GM13976 (cell line): ENCODE measurements at regions not wholly inside any gene's neighbourhood (a gene's known extent, or its start where the extent isn't known, plus 50 kb on each side); places are given as distances from the start of the nearest gene placed in this dataset.

Source experiments
- DNase-seq: peaks from one replicate; pipeline ENCODE4 v3.0.0; 2012; ENCODE audit warnings: low spot score
- in situ Hi-C: fragments of 300-500 bp; cut with MboI; formaldehyde crosslinking; loops from one replicate; pipeline ENCODE4 v1.12.0; 2022; ENCODE audit warnings: low sequenced_read_pairs, mixed read lengths, inconsistent platforms; ENCODE audit not compliant: unreplicated experiment
- TF ChIP-seq, protein P1 (sequence below): IDR thresholded peaks from 2 replicates; pipeline ENCODE4 v1.5.1; 2012; ENCODE audit warnings: borderline replicate concordance, mild to moderate bottlenecking; ENCODE audit not compliant: insufficient read depth; ENCODE audit errors: extremely low read depth, missing control alignments, control extremely low read depth

DNA sequence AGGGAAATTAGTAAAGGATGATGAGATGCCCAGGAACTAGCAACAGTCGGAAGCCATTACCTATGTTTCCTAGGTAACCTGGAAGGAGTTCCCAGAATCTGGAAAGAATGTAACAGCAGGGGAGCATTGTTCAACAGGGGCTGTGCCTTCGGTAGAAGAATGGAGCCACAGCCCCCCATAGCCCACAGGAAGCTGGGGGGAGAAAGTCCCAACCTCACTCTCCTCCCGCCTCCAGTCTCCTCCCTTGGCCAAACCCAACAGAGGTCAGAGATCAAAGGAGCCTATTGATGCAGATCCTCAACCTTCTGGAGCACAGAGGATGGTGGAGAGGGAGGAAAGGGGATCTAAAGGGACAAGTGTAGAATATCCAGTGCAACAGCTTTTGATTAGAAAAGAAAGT is 131.5 kb upstream of the SLC44A3 start:
- in situ Hi-C loops: no loop called here
- no peak for DNase-seq
- TF ChIP-seq, protein P1, sequence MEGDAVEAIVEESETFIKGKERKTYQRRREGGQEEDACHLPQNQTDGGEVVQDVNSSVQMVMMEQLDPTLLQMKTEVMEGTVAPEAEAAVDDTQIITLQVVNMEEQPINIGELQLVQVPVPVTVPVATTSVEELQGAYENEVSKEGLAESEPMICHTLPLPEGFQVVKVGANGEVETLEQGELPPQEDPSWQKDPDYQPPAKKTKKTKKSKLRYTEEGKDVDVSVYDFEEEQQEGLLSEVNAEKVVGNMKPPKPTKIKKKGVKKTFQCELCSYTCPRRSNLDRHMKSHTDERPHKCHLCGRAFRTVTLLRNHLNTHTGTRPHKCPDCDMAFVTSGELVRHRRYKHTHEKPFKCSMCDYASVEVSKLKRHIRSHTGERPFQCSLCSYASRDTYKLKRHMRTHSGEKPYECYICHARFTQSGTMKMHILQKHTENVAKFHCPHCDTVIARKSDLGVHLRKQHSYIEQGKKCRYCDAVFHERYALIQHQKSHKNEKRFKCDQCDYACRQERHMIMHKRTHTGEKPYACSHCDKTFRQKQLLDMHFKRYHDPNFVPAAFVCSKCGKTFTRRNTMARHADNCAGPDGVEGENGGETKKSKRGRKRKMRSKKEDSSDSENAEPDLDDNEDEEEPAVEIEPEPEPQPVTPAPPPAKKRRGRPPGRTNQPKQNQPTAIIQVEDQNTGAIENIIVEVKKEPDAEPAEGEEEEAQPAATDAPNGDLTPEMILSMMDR: no peak

DNA sequence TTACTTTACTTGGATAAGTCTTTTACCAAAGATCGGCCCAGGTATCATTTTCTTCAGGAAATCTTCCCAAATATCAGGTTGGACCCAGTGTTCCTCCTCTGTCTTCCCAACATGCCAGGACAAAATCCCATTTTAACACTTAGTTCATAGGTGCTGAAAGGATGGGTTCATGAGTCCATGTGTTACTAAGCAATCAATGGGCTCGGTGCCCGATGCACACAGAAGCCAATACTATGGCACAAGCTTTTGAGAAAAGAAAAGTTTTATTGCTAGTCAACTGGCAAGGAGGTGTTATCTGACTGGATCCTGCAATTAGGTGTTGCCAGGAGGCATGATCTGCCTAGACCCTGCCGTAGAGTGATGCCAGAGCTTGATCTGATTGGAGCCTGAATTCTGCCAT is 133.3 kb upstream of the SLC44A3 start:
- TF ChIP-seq, protein P1: no peak
- in situ Hi-C loops: no loop called here
- no peak for DNase-seq

DNA sequence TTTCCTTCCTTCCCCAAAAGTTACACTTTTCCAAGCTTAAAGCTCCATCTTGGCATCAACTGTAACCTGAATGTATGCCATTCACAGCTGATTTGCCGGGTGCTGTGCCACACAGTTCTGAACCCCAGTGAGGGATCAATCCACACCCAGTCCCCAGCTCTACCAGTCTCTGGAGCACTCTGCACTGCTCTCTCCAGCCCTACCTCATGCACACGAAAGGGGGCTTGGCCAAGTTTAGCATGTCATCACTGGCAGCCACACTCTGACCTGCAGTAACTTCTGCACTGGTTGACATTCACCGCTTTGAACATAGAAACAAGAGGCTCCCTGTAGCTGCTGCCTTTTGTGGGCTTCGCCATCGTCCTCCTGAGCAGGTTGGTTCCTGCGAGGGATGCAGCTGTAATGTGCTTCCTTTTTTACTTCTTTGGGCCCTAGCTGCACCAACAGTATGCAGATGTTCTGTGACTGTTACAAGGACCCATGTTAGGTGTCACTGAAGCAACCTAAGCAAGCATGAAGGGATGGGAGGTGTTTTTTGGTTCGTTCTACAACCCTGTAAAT is 135.4 kb upstream of the SLC44A3 start:
- in situ Hi-C loops: no loop called here
- TF ChIP-seq, protein P1: no peak
- DNase-seq: no peak

GRCh38 chr1:94683886-94684285 is 136.3 kb upstream of the SLC44A3 start:
- TF ChIP-seq, protein P1: no peak
- no peak for DNase-seq
- in situ Hi-C loops: no loop called here

DNA sequence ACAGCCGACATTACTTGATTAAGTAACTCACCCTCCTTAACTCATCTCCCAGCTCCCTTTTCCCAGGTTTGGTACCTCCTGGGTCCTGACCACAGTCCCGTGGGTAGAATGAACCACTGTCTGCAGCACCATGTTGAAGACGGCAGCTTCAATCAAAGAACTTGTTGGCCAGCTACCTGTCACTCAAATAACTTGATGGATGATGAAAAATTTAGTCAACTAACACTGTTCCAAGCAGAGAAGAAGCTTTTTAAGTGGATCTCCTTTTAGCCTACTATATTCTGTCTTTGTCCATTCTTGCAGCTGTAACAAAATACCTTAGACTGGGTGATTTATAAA is 138.4 kb upstream of the F3 start:
- DNase-seq: no peak
- TF ChIP-seq, protein P1: no peak
- in situ Hi-C loops: no loop called here

DNA sequence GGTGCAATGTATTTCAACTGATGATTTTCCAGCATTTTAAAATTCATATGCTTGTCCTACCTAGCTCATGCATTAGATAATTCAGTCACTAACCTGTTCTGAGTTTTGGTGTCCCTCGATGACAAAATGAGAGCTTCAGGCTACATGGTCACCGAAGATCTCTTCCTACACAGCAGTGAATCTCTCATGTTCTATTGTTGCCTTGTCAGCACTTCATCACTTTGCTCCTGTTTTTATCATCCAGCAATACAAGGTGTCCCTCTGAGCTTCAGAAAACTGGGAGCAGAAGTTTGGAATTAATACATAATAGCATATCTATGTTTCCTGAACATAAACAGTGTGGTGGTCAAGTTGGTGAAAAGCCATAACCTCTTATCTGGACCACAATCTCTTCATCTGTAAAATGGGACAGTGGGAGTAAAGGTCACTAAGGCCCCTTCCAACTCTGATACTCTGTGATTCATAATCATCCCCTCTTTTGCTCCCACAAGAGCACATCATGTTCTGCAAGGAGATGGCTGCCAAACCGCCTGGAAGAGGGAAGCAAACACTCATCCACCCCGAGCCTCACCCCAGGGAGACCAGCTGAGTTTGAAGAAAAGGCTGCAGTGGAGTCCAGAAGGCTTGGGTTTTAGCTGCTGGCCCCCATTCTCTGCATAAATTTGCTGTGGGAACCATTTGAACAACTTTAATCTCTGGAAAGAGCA is 137.9 kb upstream of the F3 start:
- in situ Hi-C loops: no loop called here
- DNase-seq: no peak
- TF ChIP-seq, protein P1: no peak
